ENCODE measurements at regions not wholly inside any gene's neighbourhood (a gene's known extent, or its start where the extent isn't known, plus 50 kb on each side); places are given as distances from the start of the nearest gene placed in this dataset.

DNA sequence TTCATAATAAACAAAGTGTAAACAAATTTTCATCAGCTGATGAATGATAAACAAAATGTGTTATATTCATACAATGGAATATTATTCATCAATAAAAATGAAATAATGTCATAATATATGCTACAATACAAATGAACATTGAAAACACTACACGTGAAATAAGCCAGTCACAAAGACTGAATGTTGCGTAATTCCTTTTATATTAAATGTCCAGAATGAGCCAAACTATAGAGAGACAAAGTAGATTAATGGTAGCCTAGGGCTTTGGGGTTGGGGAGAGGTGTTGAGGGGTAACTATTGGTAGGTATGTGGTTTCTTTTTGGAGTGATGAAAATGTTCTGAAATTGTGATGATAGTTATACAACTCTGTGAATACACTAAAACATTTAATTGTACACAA is 292.9 kb upstream of the PDZRN3 start:
- no peak overlapping the region for H3K4me3 ChIP-seq (ENCODE audit: low read length in 3 of 3)
- no peaks in the 10 kb centered on the region for H3K27me3 ChIP-seq (ENCODE audit: control insufficient read depth in 3 of 3, insufficient read depth in 3 of 3, low read length in 3 of 3)
- H3K27ac ChIP-seq (ENCODE audit: low read depth, low read length) = no peak overlapping the region
- no peaks in the 10 kb centered on the region for H3K9me3 ChIP-seq (ENCODE audit: control insufficient read depth in 3 of 3, low read length in 3 of 3)
- no peak overlapping the region for H3K9ac ChIP-seq (ENCODE audit: low read depth in 1 of 3, low read length in 3 of 3)
- H3K36me3 ChIP-seq (ENCODE audit: control insufficient read depth in 3 of 3, insufficient read depth in 3 of 3, low read length in 3 of 3) = no peaks in the 10 kb centered on the region
- H3K4me1 ChIP-seq (ENCODE audit: control insufficient read depth in 3 of 3, insufficient read depth in 3 of 3, low read length in 3 of 3) = no peaks in the 10 kb centered on the region

DNA sequence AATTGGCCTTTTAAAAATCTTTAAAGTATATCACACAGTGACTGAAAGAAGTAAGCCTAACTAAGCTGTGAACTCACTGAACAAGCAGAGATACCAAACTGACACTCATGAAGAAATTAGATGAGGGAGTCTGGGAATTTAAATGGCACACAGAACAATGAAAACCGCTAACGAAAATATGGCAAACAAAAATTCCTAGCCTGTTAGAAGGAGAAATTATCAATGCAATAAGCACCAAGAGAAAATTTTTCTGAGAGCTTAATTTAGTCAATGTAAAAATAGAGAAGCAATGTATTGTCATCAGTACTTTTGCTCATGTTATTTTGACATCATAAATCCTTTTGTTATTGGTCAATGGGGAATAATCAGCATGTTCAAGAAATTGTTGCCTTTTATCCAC is 291.1 kb upstream of the PDZRN3 start:
- Histone ChIP-seq H3K9me3 (ENCODE audit: control insufficient read depth in 3 of 3, low read length in 3 of 3) (no peaks in the 10 kb centered on the region), H3K4me3 (ENCODE audit: low read length in 3 of 3) (no peak overlapping the region), H3K9ac (ENCODE audit: low read depth in 1 of 3, low read length in 3 of 3) (no peak overlapping the region), H3K36me3 (ENCODE audit: control insufficient read depth in 3 of 3, insufficient read depth in 3 of 3, low read length in 3 of 3) (no peaks in the 10 kb centered on the region), H3K27ac (ENCODE audit: low read depth, low read length) (no peak overlapping the region), H3K4me1 (ENCODE audit: control insufficient read depth in 3 of 3, insufficient read depth in 3 of 3, low read length in 3 of 3) (no peaks in the 10 kb centered on the region), H3K27me3 (ENCODE audit: control insufficient read depth in 3 of 3, insufficient read depth in 3 of 3, low read length in 3 of 3) (no peaks in the 10 kb centered on the region)

DNA sequence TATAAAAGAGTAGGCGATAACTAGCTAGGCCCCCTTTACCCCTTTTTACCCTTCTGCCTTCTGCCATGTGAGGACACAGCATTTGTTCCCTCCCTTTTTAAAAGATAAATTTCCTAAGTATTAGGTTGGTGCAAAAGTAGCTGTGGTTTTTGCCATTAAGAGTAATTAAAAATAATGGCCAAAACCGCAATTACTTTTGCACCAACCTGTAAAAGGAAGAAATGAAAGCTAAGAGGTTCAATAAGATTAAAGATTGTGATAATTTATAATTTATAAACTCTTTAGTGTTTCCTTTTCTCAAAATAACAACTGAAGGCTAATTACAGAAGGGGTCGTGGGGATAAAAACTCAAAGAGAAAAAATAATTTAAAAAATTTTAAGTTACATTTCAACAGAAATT is 283.5 kb upstream of the PDZRN3 start:
- Histone ChIP-seq H3K4me3 (ENCODE audit: low read length in 3 of 3) (no peak overlapping the region), H3K9ac (ENCODE audit: low read depth in 1 of 3, low read length in 3 of 3) (no peak overlapping the region), H3K9me3 (ENCODE audit: control insufficient read depth in 3 of 3, low read length in 3 of 3) (no peaks in the 10 kb centered on the region), H3K27me3 (ENCODE audit: control insufficient read depth in 3 of 3, insufficient read depth in 3 of 3, low read length in 3 of 3) (no peaks in the 10 kb centered on the region), H3K4me1 (ENCODE audit: control insufficient read depth in 3 of 3, insufficient read depth in 3 of 3, low read length in 3 of 3) (no peaks in the 10 kb centered on the region), H3K36me3 (ENCODE audit: control insufficient read depth in 3 of 3, insufficient read depth in 3 of 3, low read length in 3 of 3) (no peaks in the 10 kb centered on the region), H3K27ac (ENCODE audit: low read depth, low read length) (no peak overlapping the region)

DNA sequence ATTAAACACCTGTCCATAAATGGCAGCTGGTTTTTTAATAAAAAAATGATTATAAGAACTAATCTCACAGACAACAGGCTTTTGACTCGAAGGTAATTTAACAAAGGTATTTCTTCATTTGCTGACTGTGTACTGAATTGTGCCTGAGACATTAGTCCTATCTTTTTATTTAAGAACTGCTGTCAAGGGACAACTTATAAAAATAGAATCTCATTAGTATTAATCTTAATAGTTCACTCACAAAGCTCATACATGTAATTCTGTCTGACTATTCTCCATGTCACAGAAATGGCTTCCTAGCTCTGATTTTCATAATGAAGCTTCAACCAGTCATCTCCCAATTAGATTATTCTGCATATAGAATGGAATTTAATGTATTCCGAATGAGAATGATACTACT is 276.9 kb upstream of the PDZRN3 start:
- no peaks in the 10 kb centered on the region for H3K4me1 ChIP-seq (ENCODE audit: control insufficient read depth in 3 of 3, insufficient read depth in 3 of 3, low read length in 3 of 3)
- no peaks in the 10 kb centered on the region for H3K27me3 ChIP-seq (ENCODE audit: control insufficient read depth in 3 of 3, insufficient read depth in 3 of 3, low read length in 3 of 3)
- no peak overlapping the region for H3K27ac ChIP-seq (ENCODE audit: low read depth, low read length)
- H3K9me3 ChIP-seq (ENCODE audit: control insufficient read depth in 3 of 3, low read length in 3 of 3) = no peaks in the 10 kb centered on the region
- no peak overlapping the region for H3K4me3 ChIP-seq (ENCODE audit: low read length in 3 of 3)
- H3K9ac ChIP-seq (ENCODE audit: low read depth in 1 of 3, low read length in 3 of 3) = no peak overlapping the region
- H3K36me3 ChIP-seq (ENCODE audit: control insufficient read depth in 3 of 3, insufficient read depth in 3 of 3, low read length in 3 of 3) = no peaks in the 10 kb centered on the region

DNA sequence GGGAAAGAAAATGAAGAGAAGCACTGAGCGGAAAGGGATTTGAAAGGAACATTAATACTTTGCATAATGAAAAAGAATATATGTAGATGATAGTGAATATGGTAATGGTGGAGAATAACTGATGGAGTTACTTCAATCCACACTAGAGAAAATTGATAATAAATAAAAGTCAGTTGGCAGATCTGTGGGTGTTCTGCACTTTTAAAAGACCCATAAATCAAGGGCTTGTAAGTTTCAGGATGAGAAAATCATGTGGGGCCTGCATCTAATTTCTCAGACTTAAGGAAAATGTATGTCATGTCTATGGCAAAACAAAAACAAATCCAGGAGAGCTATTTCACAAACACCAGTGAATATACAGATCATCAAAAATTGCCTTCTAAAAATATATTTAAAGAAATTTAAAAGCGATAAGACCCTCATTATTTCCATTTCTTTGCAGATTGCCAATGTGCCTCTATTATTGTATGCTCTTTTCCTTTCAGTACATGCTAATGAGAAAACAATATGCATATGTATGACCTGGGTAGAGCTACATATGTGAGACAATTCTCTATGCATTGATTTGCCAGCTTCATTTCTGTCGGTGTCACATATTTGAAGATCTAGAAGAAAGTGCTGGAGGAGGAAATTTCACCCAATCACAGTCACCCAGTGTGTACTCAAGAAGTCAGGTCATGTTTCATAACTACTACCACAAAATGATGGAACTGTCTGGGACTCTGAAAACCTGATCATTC is 269.9 kb upstream of the PDZRN3 start:
- H3K27me3 ChIP-seq (ENCODE audit: control insufficient read depth in 3 of 3, insufficient read depth in 3 of 3, low read length in 3 of 3) = no peaks in the 10 kb centered on the region
- H3K4me1 ChIP-seq (ENCODE audit: control insufficient read depth in 3 of 3, insufficient read depth in 3 of 3, low read length in 3 of 3) = no peaks in the 10 kb centered on the region
- no peak overlapping the region for H3K9ac ChIP-seq (ENCODE audit: low read depth in 1 of 3, low read length in 3 of 3)
- H3K9me3 ChIP-seq (ENCODE audit: control insufficient read depth in 3 of 3, low read length in 3 of 3) = no peaks in the 10 kb centered on the region
- H3K27ac ChIP-seq (ENCODE audit: low read depth, low read length) = no peak overlapping the region
- no peaks in the 10 kb centered on the region for H3K36me3 ChIP-seq (ENCODE audit: control insufficient read depth in 3 of 3, insufficient read depth in 3 of 3, low read length in 3 of 3)
- H3K4me3 ChIP-seq (ENCODE audit: low read length in 3 of 3) = no peak overlapping the region

DNA sequence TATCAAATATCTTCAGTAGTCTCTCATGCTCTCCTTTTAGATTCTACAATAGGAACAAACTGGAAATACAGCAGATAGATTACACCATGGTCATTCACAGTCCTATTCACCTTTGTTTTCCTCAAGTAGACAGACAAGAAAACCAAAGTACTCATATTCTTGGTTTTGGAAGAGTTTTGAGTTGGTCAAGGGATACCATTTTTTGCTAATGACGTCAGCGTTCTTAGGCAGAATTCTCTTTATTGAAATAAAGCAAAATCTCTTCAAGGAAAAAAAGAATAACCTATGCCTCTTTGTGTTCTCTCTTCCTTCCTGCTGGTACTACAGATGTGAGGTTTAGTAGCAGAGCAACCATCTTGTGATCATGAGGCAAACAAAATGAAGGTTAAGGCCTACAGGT is 268.3 kb upstream of the PDZRN3 start:
- H3K27me3 ChIP-seq (ENCODE audit: control insufficient read depth in 3 of 3, insufficient read depth in 3 of 3, low read length in 3 of 3) = no peaks in the 10 kb centered on the region
- H3K4me3 ChIP-seq (ENCODE audit: low read length in 3 of 3) = no peak overlapping the region
- H3K4me1 ChIP-seq (ENCODE audit: control insufficient read depth in 3 of 3, insufficient read depth in 3 of 3, low read length in 3 of 3) = no peaks in the 10 kb centered on the region
- no peaks in the 10 kb centered on the region for H3K9me3 ChIP-seq (ENCODE audit: control insufficient read depth in 3 of 3, low read length in 3 of 3)
- no peaks in the 10 kb centered on the region for H3K36me3 ChIP-seq (ENCODE audit: control insufficient read depth in 3 of 3, insufficient read depth in 3 of 3, low read length in 3 of 3)
- no peak overlapping the region for H3K27ac ChIP-seq (ENCODE audit: low read depth, low read length)
- no peak overlapping the region for H3K9ac ChIP-seq (ENCODE audit: low read depth in 1 of 3, low read length in 3 of 3)

DNA sequence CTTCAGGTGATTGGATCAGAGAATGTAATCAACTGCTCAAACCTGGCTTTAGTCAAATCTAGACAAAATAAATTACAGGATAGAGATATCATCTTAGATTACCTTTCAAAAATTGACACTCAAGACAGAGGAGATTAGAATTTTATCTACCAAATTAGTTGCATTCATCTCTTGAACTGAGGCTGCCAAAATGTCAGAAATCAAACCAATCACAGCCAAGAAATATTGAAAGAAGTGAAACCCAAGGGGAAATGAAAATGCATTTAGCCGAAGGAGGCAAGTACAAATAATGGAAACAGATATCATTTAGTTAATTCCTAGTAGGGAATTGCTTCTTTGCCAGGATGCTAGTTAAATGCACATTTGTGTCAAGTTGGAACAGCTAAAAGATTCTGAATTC is 261.1 kb upstream of the PDZRN3 start:
- Histone ChIP-seq H3K27me3 (ENCODE audit: control insufficient read depth in 3 of 3, insufficient read depth in 3 of 3, low read length in 3 of 3) (no peaks in the 10 kb centered on the region), H3K4me1 (ENCODE audit: control insufficient read depth in 3 of 3, insufficient read depth in 3 of 3, low read length in 3 of 3) (no peaks in the 10 kb centered on the region), H3K9me3 (ENCODE audit: control insufficient read depth in 3 of 3, low read length in 3 of 3) (no peaks in the 10 kb centered on the region), H3K36me3 (ENCODE audit: control insufficient read depth in 3 of 3, insufficient read depth in 3 of 3, low read length in 3 of 3) (no peaks in the 10 kb centered on the region), H3K27ac (ENCODE audit: low read depth, low read length) (no peak overlapping the region), H3K4me3 (ENCODE audit: low read length in 3 of 3) (no peak overlapping the region), H3K9ac (ENCODE audit: low read depth in 1 of 3, low read length in 3 of 3) (no peak overlapping the region)

DNA sequence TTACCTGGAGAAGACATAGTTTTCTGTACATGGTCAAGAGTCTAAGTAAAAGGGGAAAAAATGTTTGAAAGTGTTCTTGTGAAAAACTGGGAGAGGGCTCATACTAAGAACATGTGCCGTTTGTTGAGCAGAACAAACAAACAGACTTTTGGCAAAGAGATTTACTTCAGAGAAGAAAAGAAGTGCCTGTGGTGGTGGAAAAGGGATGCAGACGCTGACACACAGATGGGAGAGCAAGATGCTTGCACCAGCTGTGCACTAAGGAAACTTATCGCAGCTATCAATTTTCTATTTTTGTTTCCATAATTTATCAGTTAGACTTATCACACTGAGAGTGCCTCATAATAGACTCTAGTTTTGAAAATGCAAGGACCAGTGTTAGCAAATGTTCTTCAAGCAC is 259.6 kb upstream of the PDZRN3 start:
- H3K4me1 ChIP-seq (ENCODE audit: control insufficient read depth in 3 of 3, insufficient read depth in 3 of 3, low read length in 3 of 3) = no peaks in the 10 kb centered on the region
- H3K36me3 ChIP-seq (ENCODE audit: control insufficient read depth in 3 of 3, insufficient read depth in 3 of 3, low read length in 3 of 3) = no peaks in the 10 kb centered on the region
- H3K27ac ChIP-seq (ENCODE audit: low read depth, low read length) = no peak overlapping the region
- no peaks in the 10 kb centered on the region for H3K27me3 ChIP-seq (ENCODE audit: control insufficient read depth in 3 of 3, insufficient read depth in 3 of 3, low read length in 3 of 3)
- H3K4me3 ChIP-seq (ENCODE audit: low read length in 3 of 3) = no peak overlapping the region
- H3K9ac ChIP-seq (ENCODE audit: low read depth in 1 of 3, low read length in 3 of 3) = no peak overlapping the region
- no peaks in the 10 kb centered on the region for H3K9me3 ChIP-seq (ENCODE audit: control insufficient read depth in 3 of 3, low read length in 3 of 3)

DNA sequence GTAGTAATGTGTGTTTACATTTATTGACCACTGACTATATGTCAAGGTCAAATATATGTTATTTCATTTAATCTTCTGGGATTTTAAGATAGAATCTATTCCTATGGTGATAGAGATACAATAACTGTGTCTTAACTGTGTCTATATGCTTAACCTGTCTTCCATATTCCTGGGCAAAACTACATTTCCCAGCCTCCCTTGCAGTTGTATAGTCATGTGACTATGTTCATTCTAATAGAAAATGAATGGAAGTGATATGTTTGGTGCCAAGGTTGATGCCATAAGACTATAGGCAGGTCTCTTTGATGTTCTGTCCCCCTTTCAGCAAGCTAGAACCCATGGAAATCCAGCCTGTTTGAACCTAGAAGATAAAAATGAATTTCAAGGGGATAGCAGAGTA is 258.8 kb upstream of the PDZRN3 start:
- Histone ChIP-seq H3K9me3 (ENCODE audit: control insufficient read depth in 3 of 3, low read length in 3 of 3) (no peaks in the 10 kb centered on the region), H3K9ac (ENCODE audit: low read depth in 1 of 3, low read length in 3 of 3) (no peak overlapping the region), H3K27ac (ENCODE audit: low read depth, low read length) (no peak overlapping the region), H3K4me3 (ENCODE audit: low read length in 3 of 3) (no peak overlapping the region), H3K27me3 (ENCODE audit: control insufficient read depth in 3 of 3, insufficient read depth in 3 of 3, low read length in 3 of 3) (no peaks in the 10 kb centered on the region), H3K36me3 (ENCODE audit: control insufficient read depth in 3 of 3, insufficient read depth in 3 of 3, low read length in 3 of 3) (no peaks in the 10 kb centered on the region), H3K4me1 (ENCODE audit: control insufficient read depth in 3 of 3, insufficient read depth in 3 of 3, low read length in 3 of 3) (no peaks in the 10 kb centered on the region)

DNA sequence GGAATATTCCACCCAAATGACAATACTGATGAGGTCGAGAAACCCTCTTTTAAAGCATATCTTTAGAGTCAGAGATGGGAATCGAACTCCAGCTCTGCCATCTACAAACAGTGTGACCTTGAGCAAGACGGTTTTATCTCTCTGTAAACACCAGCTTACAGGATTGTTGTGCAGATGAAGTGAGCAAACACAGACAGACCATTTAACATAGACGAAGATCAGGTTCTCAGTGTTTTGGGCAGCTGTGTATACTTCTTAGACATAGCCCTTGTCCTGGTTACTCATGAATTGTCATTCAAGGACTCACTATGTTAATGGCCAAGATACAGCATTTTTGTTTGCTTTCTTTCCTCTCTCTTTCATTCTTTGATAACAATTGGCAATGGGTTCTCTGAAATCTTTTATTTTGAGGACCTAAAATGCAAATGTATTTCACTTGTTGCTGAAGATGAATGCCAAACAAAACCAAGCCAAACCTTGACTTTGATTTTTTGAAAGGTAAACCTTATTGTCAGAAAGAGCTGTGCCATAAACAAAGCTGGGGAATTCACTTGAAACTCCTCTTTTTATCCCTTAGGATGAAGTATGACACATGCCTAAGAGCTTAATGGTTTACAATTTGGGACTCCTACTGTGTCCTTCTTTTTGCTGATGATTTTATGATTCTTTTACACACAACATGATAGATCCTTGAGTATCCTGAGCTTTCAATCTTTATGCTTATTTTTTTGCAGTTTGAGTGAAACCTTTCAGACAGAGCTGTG is 250.0 kb upstream of the PDZRN3 start:
- H3K9me3 ChIP-seq (ENCODE audit: control insufficient read depth in 3 of 3, low read length in 3 of 3) = no peaks in the 10 kb centered on the region
- no peak overlapping the region for H3K4me3 ChIP-seq (ENCODE audit: low read length in 3 of 3)
- no peaks in the 10 kb centered on the region for H3K27me3 ChIP-seq (ENCODE audit: control insufficient read depth in 3 of 3, insufficient read depth in 3 of 3, low read length in 3 of 3)
- no peak overlapping the region for H3K27ac ChIP-seq (ENCODE audit: low read depth, low read length)
- no peak overlapping the region for H3K9ac ChIP-seq (ENCODE audit: low read depth in 1 of 3, low read length in 3 of 3)
- H3K4me1 ChIP-seq (ENCODE audit: control insufficient read depth in 3 of 3, insufficient read depth in 3 of 3, low read length in 3 of 3) = no peaks in the 10 kb centered on the region
- no peaks in the 10 kb centered on the region for H3K36me3 ChIP-seq (ENCODE audit: control insufficient read depth in 3 of 3, insufficient read depth in 3 of 3, low read length in 3 of 3)

All from skeletal muscle tissue (tissue), 3 donors.